ENCODE measurements at regions not wholly inside any gene's neighbourhood (a gene's known extent, or its start where the extent isn't known, plus 50 kb on each side); places are given as distances from the start of the nearest gene placed in this dataset.

DNA sequence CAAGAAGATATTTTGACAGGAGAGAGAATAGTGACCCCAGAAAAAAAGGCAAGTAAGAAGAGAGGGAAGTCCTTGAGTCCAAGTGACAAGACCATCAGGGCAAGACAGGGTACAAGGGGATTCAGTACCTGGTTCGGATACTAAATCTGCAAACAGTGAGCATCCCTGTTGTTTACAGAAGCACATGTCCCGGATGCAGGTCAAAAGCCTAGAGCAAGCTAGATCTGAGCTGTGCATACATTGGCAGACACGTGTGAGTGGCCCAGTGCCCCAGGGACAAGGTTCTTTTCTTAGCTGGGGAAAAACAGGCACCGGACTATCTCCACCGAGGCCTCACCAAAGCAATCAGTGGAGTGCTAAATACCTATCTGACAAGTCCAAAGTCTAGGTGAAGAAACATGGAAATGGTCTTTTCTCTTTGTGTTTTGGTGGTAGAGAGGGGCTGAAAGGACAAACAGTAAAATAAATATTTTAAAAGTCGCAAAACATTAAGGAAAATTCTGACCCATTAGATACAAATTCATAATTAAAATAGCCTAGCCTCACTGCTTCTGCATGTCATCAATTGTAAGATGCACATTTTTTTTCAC lies 165.2 kb downstream of the SUCLG1 start:
- H3K4me1 ChIP-seq (ENCODE audit: insufficient read depth, low read length, severe bottlenecking): no peaks in the 10 kb centered on the region
- no peaks in the 10 kb centered on the region for H3K27me3 ChIP-seq (ENCODE audit: insufficient read depth, low read length)
- H3K27ac ChIP-seq (ENCODE audit: low read depth, low read length, poor library complexity, severe bottlenecking): no peak overlapping the region
- H3F3A ChIP-seq (ENCODE audit: insufficient read depth, low read length): no peaks in the 10 kb centered on the region
- H3K79me2 ChIP-seq (ENCODE audit: insufficient read depth, low read length): no peaks in the 10 kb centered on the region
- no peak overlapping the region for H3K4me3 ChIP-seq (ENCODE audit: low read depth, low read length, poor library complexity, severe bottlenecking)
- no peaks in the 10 kb centered on the region for H4K20me1 ChIP-seq (ENCODE audit: insufficient read depth, low read length)
- no peaks in the 10 kb centered on the region for H3K9me3 ChIP-seq (ENCODE audit: low read length)
- no peak overlapping the region for H3K4me2 ChIP-seq (ENCODE audit: low read length)
- no peak overlapping the region for H3K9ac ChIP-seq (ENCODE audit: low read length)
- H3K36me3 ChIP-seq (ENCODE audit: insufficient read depth, low read length): no peaks in the 10 kb centered on the region
- H3K9me2 ChIP-seq (ENCODE audit: low read depth, low read length): no peaks in the 10 kb centered on the region
- H2AFZ ChIP-seq (ENCODE audit: low read length): no peak overlapping the region
- TF ChIP-seq EZH2 (IDR thresholded peaks at IDR 0.05; ENCODE audit: borderline replicate concordance, low read length): no peak
- TF ChIP-seq, protein P1, sequence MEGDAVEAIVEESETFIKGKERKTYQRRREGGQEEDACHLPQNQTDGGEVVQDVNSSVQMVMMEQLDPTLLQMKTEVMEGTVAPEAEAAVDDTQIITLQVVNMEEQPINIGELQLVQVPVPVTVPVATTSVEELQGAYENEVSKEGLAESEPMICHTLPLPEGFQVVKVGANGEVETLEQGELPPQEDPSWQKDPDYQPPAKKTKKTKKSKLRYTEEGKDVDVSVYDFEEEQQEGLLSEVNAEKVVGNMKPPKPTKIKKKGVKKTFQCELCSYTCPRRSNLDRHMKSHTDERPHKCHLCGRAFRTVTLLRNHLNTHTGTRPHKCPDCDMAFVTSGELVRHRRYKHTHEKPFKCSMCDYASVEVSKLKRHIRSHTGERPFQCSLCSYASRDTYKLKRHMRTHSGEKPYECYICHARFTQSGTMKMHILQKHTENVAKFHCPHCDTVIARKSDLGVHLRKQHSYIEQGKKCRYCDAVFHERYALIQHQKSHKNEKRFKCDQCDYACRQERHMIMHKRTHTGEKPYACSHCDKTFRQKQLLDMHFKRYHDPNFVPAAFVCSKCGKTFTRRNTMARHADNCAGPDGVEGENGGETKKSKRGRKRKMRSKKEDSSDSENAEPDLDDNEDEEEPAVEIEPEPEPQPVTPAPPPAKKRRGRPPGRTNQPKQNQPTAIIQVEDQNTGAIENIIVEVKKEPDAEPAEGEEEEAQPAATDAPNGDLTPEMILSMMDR (IDR thresholded peaks at IDR 0.05; ENCODE audit: low read length): no peak

DNA sequence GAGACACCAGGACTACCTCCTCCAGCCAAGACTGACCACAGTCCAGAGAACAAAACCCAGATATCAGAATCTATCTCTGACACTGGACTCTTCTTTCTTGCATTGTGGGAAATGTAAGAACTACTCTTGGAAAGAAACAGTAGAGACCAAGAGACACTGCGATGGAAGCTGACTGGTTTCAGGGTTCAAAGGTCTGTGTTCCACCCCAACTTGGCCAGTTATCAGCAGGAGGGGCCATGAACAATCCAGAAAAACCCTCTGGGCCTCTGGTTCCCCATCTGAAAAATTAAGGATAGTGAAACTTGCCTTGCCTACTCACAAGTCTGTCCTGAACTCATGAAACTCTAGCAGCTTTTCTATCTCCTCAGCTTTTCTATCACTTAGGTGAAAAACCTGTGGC lies 166.5 kb downstream of the SUCLG1 start:
- no peak overlapping the region for H3K9ac ChIP-seq (ENCODE audit: low read length)
- H3K9me3 ChIP-seq (ENCODE audit: low read length): no peaks in the 10 kb centered on the region
- no peaks in the 10 kb centered on the region for H3K27me3 ChIP-seq (ENCODE audit: insufficient read depth, low read length)
- H3K4me1 ChIP-seq (ENCODE audit: insufficient read depth, low read length, severe bottlenecking): no peaks in the 10 kb centered on the region
- H3K4me3 ChIP-seq (ENCODE audit: low read depth, low read length, poor library complexity, severe bottlenecking): no peak overlapping the region
- no peaks in the 10 kb centered on the region for H3K36me3 ChIP-seq (ENCODE audit: insufficient read depth, low read length)
- H3F3A ChIP-seq (ENCODE audit: insufficient read depth, low read length): no peaks in the 10 kb centered on the region
- no peaks in the 10 kb centered on the region for H3K79me2 ChIP-seq (ENCODE audit: insufficient read depth, low read length)
- no peak overlapping the region for H2AFZ ChIP-seq (ENCODE audit: low read length)
- H3K4me2 ChIP-seq (ENCODE audit: low read length): no peak overlapping the region
- no peaks in the 10 kb centered on the region for H3K9me2 ChIP-seq (ENCODE audit: low read depth, low read length)
- no peak overlapping the region for H3K27ac ChIP-seq (ENCODE audit: low read depth, low read length, poor library complexity, severe bottlenecking)
- H4K20me1 ChIP-seq (ENCODE audit: insufficient read depth, low read length): no peaks in the 10 kb centered on the region
- TF ChIP-seq, protein P1 (IDR thresholded peaks at IDR 0.05; ENCODE audit: low read length): no peak
- TF ChIP-seq EZH2 (IDR thresholded peaks at IDR 0.05; ENCODE audit: borderline replicate concordance, low read length): no peak

DNA sequence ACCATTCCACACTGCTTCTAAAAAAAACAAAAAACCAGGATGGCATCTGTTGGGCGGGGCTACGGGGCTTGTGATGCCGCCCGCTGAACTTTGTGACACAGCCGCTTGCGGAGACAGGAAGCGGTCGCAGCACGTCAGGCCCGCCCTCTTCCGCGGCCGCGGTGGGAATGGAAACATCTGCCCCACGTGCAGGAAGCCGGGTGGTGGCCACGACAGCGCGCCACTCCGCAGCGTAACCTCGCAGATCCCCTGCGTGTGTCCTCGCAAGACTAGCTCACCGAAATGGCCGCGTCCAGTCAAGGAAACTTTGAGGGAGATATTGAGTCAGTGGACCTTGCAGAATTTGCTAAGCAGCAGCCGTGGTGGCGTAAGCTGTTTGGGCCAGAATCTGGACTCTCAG lies 168.5 kb downstream of the SUCLG1 start:
- no peak overlapping the region for H3K4me3 ChIP-seq (ENCODE audit: low read depth, low read length, poor library complexity, severe bottlenecking)
- H3K4me1 ChIP-seq (ENCODE audit: insufficient read depth, low read length, severe bottlenecking): no peaks in the 10 kb centered on the region
- no peaks in the 10 kb centered on the region for H3F3A ChIP-seq (ENCODE audit: insufficient read depth, low read length)
- no peaks in the 10 kb centered on the region for H4K20me1 ChIP-seq (ENCODE audit: insufficient read depth, low read length)
- no peak for TF ChIP-seq EZH2 (IDR thresholded peaks at IDR 0.05; ENCODE audit: borderline replicate concordance, low read length)
- TF ChIP-seq, protein P1 (IDR thresholded peaks at IDR 0.05; ENCODE audit: low read length): no peak
- H3K79me2 ChIP-seq (ENCODE audit: insufficient read depth, low read length): no peaks in the 10 kb centered on the region
- H3K4me2 ChIP-seq (ENCODE audit: low read length): no peak overlapping the region
- H2AFZ ChIP-seq (ENCODE audit: low read length): no peak overlapping the region
- no peak overlapping the region for H3K9ac ChIP-seq (ENCODE audit: low read length)
- H3K27ac ChIP-seq (ENCODE audit: low read depth, low read length, poor library complexity, severe bottlenecking): no peak overlapping the region
- H3K9me2 ChIP-seq (ENCODE audit: low read depth, low read length): no peaks in the 10 kb centered on the region
- H3K9me3 ChIP-seq (ENCODE audit: low read length): no peaks in the 10 kb centered on the region
- no peaks in the 10 kb centered on the region for H3K36me3 ChIP-seq (ENCODE audit: insufficient read depth, low read length)
- no peaks in the 10 kb centered on the region for H3K27me3 ChIP-seq (ENCODE audit: insufficient read depth, low read length)
